Activated naive CD8-positive, alpha-beta T cell treated with anti-CD3 and anti-CD28 coated beads, Interleukin-2, amount 10 ng/mL, durations not matched to agents 7 days and 5 days (primary cell): ENCODE measurements at regions not wholly inside any gene's neighbourhood (a gene's known extent, or its start where the extent isn't known, plus 50 kb on each side); places are given as distances from the start of the nearest gene placed in this dataset.

Experiments used
- ATAC-seq: fragments of 150-1000 bp; cut with Tn5 transposase; one replicate; pipeline ENCODE4 v1.10.0; 2021; ENCODE audit warnings: low read depth, moderate library complexity
- POLR2A ChIA-PET: fragments of 350-600 bp; sonication (Branson Sonifier 250); formaldehyde crosslinking; loops from one replicate; lab custom pipeline; 2021; ENCODE audit warnings: antibody characterized with exemption; lab: Charles Lee
- DNase-seq: peaks from one replicate; pipeline ENCODE4 v3.0.0; 2021
- H3K27ac Mint-ChIP-seq: one replicate; pipeline ENCODE4 v1.8.0; 2022; ENCODE audit warnings: mild to moderate bottlenecking, mixed read lengths
- H3K27me3 Mint-ChIP-seq: one replicate; pipeline ENCODE4 v1.8.0; 2022; ENCODE audit warnings: mild to moderate bottlenecking, moderate library complexity, mixed read lengths
- H3K36me3 Mint-ChIP-seq: one replicate; pipeline ENCODE4 v1.8.0; 2021; ENCODE audit warnings: mild to moderate bottlenecking, mixed read lengths
- H3K4me1 Mint-ChIP-seq: one replicate; pipeline ENCODE4 v1.8.0; 2021; ENCODE audit warnings: mixed read lengths
- H3K4me3 Mint-ChIP-seq: one replicate; pipeline ENCODE4 v1.8.0; 2022; ENCODE audit warnings: mild to moderate bottlenecking, moderate library complexity, mixed read lengths
- H3K9me3 Mint-ChIP-seq: one replicate; pipeline ENCODE4 v1.8.0; 2021; ENCODE audit warnings: mixed read lengths

DNA sequence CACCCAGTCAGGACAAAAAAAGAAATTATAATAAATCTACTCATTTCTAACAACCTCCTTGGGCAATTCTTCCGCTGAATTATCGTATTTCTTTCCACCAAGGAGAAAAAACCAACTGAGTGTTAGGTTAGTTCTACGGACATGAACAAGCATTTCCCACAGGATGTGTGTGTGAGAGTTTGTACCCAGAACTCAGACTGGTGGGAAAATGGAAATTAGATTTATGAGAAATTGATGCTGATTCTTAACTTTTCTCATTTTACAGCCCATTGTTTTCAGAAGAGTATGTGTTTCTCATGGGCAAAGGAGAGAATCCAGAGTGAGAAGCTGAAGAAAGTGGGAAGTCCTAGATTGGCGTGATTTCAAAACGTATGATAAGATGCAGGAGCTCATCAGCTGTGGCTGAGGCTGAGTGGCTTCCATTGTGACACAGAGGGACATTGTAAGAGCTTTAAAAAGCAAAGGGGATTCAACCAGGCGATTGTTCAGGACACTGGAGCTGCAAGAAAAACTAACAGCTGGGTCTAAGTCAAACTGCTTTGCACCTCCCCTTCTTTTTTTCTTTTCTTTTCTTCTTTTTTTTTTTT lies 184.7 kb upstream of the ARGLU1 start:
- H3K27ac Mint-ChIP-seq: no peak overlapping the region
- no peak overlapping the region for H3K4me3 Mint-ChIP-seq
- ATAC-seq (no peak), DNase-seq (no peak)
- H3K36me3 Mint-ChIP-seq: no peaks in the 10 kb centered on the region
- peaks cover 6% of the 10 kb centered on the region for H3K27me3 Mint-ChIP-seq
- no peaks in the 10 kb centered on the region for H3K4me1 Mint-ChIP-seq
- no peaks in the 10 kb centered on the region for H3K9me3 Mint-ChIP-seq
- POLR2A ChIA-PET: no interaction called here

DNA sequence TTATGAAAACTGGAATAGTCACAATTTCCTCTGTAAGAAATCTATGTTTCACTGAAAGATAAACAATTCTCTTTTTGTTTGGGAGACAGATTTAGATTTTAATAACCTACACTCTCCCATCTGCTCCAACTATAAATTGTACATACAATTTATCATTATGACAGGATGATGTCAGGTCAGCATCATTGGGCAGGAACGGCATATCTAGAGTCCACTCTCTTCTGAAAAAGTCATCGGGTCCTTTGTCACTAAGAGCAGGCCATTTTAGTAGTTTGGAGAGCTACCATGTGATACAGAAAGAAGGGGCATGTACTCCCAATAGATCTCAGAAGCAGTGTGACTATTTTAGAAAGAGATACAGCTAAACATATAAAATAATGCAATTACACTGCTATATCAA lies 180.8 kb upstream of the ARGLU1 start:
- no peak overlapping the region for H3K27ac Mint-ChIP-seq
- H3K4me1 Mint-ChIP-seq: no peaks in the 10 kb centered on the region
- H3K4me3 Mint-ChIP-seq: no peak overlapping the region
- no peaks in the 10 kb centered on the region for H3K9me3 Mint-ChIP-seq
- ATAC-seq: no peak
- H3K36me3 Mint-ChIP-seq: no peaks in the 10 kb centered on the region
- peaks cover 8% of the 10 kb centered on the region for H3K27me3 Mint-ChIP-seq
- no peak for DNase-seq
- POLR2A ChIA-PET: no interaction called here

DNA sequence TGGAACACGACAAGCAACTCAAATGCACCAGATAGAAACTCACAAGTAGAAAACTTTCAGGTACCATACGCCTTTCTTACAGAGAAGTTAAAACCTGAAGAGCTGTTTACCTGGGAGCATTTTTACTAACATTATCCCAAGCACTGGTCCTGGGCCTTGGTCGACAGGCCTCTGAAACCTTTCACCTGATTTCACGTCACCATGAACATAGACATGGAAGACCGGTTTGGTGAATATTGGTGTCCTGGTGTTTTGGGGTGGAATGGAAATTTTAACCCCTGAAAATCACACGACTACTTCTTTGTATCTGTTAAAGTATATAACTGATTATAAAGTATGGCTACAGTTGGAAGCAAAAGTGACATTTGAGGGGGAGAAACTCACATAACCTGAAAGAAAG lies 176.6 kb upstream of the ARGLU1 start:
- no peaks in the 10 kb centered on the region for H3K4me1 Mint-ChIP-seq
- DNase-seq: no peak
- no peak for ATAC-seq
- POLR2A ChIA-PET: no interaction called here
- no peaks in the 10 kb centered on the region for H3K9me3 Mint-ChIP-seq
- peaks cover 2% of the 10 kb centered on the region for H3K27me3 Mint-ChIP-seq
- no peak overlapping the region for H3K4me3 Mint-ChIP-seq
- H3K36me3 Mint-ChIP-seq: no peaks in the 10 kb centered on the region
- no peak overlapping the region for H3K27ac Mint-ChIP-seq

DNA sequence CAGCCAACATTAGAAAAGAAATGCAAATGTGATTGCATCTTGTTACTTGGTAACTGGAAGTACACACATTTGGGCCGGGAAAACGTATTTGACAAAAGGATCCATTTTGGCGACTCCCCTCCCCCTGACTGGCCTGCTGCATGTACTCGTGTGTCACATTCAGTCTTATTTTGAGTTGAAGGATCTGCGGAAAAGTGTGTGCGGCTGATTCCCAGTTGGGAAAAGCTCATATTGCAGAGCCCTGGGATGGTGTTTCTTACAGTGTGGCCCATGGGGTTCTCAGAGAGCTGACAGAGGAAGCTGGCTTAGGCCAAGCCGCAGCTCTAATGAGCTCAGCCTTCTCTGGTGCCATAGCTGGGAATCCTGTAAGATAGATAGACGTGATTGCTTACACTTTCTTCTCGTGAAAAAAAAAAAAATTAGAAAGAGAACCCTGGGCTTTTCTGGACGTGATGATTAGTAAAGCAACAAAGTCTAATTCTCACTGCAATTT lies 170.3 kb upstream of the ARGLU1 start:
- ATAC-seq (no peak), DNase-seq (no peak)
- Mint-ChIP-seq H3K27me3 (no peaks in the 10 kb centered on the region), H3K36me3 (no peaks in the 10 kb centered on the region), H3K4me1 (no peaks in the 10 kb centered on the region), H3K27ac (no peak overlapping the region), H3K4me3 (no peak overlapping the region), H3K9me3 (no peaks in the 10 kb centered on the region)
- POLR2A ChIA-PET: no interaction called here

DNA sequence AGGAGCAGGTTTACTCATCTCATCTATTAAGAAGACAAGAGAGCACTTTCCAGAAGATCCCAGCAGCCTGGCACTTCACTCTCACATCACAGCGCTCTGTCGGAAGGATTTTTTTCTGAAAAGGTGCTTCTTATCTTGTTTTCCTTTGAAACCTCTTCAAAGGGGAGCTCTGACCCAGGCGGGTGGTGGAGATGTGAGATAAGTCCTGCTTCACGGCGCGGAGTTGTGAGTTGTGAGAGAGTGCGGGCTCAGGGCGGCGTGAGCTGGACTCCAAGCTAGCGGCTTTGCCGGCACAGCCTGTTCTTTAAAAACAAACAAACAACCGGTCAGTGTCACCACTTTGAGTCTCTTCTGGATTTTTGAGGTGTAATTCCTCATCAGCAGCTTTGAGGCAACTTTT lies 169.0 kb upstream of the ARGLU1 start:
- POLR2A ChIA-PET: no interaction called here
- no peak for ATAC-seq

DNA sequence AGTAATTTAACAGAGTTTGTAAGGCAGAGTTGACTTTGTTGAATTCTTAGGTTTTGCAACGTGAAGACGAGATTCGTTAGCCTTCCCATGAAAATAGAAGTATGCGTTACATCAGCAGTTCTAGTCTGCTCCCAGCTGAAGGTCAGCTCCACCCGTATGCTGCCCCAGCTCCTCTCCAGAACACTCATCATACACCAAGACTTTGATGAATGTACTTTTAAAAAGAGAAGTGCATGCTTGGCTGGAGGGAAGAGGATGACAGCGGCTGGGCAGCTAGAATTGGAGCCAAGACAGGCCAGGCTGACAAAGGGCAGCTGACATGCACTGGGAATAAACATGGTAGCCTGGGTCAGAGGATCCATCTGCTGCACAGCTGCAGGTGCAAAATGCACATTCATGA lies 166.3 kb upstream of the ARGLU1 start:
- Mint-ChIP-seq H3K27ac (no peak overlapping the region), H3K4me1 (no peaks in the 10 kb centered on the region), H3K27me3 (no peaks in the 10 kb centered on the region), H3K36me3 (no peaks in the 10 kb centered on the region), H3K9me3 (no peaks in the 10 kb centered on the region), H3K4me3 (no peak overlapping the region)
- DNase-seq (no peak), ATAC-seq (no peak)
- POLR2A ChIA-PET: no interaction called here

More for the DNA sequence above, 169.0 kb upstream of the ARGLU1 start:
- no peaks in the 10 kb centered on the region for H3K27me3 Mint-ChIP-seq
- H3K36me3 Mint-ChIP-seq: no peaks in the 10 kb centered on the region
- H3K27ac Mint-ChIP-seq: no peak overlapping the region
- no peak for DNase-seq
- H3K4me1 Mint-ChIP-seq: no peaks in the 10 kb centered on the region
- H3K4me3 Mint-ChIP-seq: no peak overlapping the region
- H3K9me3 Mint-ChIP-seq: no peaks in the 10 kb centered on the region

DNA sequence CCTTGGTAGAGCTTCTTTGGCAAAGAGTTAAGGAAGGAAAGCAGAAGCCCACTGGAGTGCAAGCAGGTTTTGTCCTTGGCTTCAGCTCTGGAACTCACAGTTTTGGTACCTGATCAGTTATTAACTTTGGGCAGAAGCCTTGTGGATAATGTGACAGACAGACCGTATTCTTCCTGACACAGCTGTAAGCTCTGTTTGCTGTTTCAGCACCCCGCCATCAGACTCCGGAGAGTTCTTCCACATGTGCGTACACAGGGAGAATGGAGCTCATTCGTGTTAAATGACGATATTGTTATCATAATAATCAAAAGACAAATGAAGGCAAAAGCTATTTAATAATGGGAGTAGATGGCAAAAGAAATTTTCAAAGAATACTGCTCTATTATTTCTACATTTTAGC lies 155.1 kb upstream of the ARGLU1 start:
- no peak for ATAC-seq
- H3K36me3 Mint-ChIP-seq: no peaks in the 10 kb centered on the region
- H3K4me3 Mint-ChIP-seq: no peak overlapping the region
- POLR2A ChIA-PET: no interaction called here
- H3K9me3 Mint-ChIP-seq: peaks cover 2% of the 10 kb centered on the region
- no peaks in the 10 kb centered on the region for H3K4me1 Mint-ChIP-seq
- no peak for DNase-seq
- H3K27me3 Mint-ChIP-seq: peaks cover 2% of the 10 kb centered on the region
- no peak overlapping the region for H3K27ac Mint-ChIP-seq

DNA sequence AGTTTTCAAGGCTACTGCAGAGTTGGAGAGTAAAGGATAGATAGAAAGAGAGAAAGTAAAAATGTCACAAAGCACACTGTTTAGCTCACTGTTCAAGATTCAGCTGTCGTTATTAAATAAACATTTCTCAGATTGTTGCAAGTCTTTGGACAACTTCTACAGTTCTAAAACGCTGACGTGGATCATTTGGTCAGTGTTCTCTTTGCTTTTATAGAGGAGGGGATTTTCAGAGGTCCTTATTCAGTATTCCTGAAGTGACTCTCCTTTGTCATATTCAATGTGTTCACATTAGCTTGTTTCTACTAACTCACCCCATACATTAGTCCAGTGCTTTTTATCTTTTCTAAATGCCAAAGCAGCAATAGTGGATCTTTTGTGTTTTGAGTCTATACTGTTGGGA lies 154.7 kb upstream of the ARGLU1 start:
- ATAC-seq: no peak
- Mint-ChIP-seq H3K27me3 (peaks cover 2% of the 10 kb centered on the region), H3K27ac (no peak overlapping the region), H3K36me3 (no peaks in the 10 kb centered on the region), H3K4me1 (no peaks in the 10 kb centered on the region), H3K4me3 (no peak overlapping the region), H3K9me3 (peaks cover 2% of the 10 kb centered on the region)
- POLR2A ChIA-PET: no interaction called here
- no peak for DNase-seq

DNA sequence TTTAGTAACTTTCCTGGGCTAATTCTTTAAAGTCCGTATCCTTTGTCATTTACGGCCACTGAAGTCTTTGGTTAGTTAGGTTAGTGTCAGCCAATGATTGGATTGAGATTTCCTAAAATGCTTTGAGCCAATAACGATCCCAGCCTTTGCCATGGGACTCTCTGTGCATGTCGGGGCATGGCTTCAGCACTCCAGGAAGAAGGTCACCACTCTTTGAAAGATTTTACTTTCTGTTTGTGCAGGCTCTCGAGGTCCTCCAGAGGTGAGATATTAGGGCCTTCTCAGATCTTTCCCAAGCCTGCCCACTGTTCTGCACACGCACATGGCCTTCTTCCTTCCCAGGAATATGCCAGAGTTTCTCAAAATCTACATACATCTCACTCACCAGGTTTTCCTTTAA lies 153.7 kb upstream of the ARGLU1 start:
- DNase-seq (no peak), ATAC-seq (no peak)
- Mint-ChIP-seq H3K36me3 (no peaks in the 10 kb centered on the region), H3K27ac (no peak overlapping the region), H3K4me3 (no peak overlapping the region), H3K27me3 (peaks cover 2% of the 10 kb centered on the region), H3K4me1 (no peaks in the 10 kb centered on the region), H3K9me3 (peaks cover 2% of the 10 kb centered on the region)
- POLR2A ChIA-PET: no interaction called here

DNA sequence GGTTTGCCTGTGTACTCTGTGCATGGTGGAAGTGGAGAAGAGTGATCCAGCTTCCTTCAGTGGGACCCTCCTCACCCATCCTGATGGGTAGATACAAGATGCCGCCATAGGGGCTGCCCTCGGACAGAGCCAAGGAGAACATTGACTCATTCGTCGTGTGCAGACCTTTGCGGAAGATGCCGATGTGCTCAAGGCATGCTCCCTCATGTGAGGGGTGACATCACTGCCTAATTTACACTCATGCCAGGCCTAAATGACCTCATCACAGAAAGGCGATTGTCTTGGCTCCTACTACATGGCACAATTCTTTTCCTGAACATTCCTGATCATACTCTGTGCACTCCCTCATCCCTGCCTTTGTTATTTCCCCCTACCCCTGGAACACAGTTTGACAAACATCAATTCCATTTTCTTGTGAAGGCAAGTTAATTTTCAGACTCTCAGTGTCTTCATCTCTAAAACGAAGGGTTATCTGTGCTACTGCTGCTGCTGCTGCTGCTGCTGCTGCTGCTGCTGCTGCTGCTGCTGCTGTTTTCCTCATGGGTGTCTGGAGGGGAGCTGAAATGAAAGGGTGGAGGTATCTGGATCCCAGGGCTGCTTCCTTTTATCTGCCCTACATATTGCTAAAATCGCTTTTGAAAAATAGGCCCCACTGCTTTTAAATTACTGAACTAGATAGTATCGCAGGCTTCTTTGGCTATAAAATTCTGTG lies 146.5 kb upstream of the ARGLU1 start:
- no peaks in the 10 kb centered on the region for H3K27me3 Mint-ChIP-seq
- ATAC-seq (no peak), DNase-seq (no peak)
- no peak overlapping the region for H3K27ac Mint-ChIP-seq
- no peak overlapping the region for H3K4me3 Mint-ChIP-seq
- H3K9me3 Mint-ChIP-seq: no peaks in the 10 kb centered on the region
- H3K4me1 Mint-ChIP-seq: no peaks in the 10 kb centered on the region
- no peaks in the 10 kb centered on the region for H3K36me3 Mint-ChIP-seq
- POLR2A ChIA-PET: no interaction called here

DNA sequence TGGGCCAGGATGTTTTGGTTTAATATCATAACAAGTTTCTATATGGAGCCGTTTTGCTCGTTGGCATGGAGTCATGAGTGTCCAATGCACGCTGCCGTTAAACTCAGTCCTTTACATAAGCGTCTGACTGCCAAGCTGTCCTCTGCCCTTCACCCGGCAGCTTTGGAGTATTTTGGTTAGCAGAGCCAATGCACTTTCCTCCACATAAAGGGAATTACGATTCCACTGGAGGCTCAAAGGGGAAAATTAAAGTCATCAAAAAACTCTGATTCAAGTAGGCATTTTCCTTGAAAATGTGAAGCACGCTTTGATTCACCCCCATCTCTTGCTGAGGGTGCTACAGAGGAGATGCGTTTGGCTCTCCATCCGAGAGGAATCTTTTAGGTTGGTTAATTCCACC lies 144.4 kb upstream of the ARGLU1 start:
- Mint-ChIP-seq H3K36me3 (no peaks in the 10 kb centered on the region), H3K27me3 (no peaks in the 10 kb centered on the region), H3K4me1 (no peaks in the 10 kb centered on the region), H3K9me3 (no peaks in the 10 kb centered on the region), H3K27ac (no peak overlapping the region), H3K4me3 (no peak overlapping the region)
- DNase-seq: no peak
- POLR2A ChIA-PET: no interaction called here
- no peak for ATAC-seq

DNA sequence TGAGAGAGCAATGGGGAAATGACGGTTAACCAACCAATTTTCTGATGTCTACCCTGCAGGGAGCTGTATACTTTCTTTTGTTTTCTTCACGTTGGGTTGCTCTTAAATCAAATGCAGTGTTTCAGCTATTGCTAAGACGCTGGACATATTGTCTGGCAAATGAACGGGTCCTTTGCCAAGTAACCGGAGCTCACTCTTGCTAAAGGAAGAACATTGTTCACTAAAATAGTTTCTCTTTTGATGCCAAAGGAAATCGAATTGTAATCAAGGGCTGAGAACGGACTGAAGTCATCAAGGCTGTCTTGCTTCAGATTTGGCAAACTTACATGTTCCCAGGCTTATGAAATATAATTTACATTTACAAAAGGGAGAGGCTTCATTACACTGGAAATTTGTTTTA lies 142.3 kb upstream of the ARGLU1 start:
- ATAC-seq: no peak
- POLR2A ChIA-PET: no interaction called here
- no peak for DNase-seq
- no peaks in the 10 kb centered on the region for H3K9me3 Mint-ChIP-seq
- no peak overlapping the region for H3K4me3 Mint-ChIP-seq
- H3K27ac Mint-ChIP-seq: no peak overlapping the region
- no peaks in the 10 kb centered on the region for H3K36me3 Mint-ChIP-seq
- H3K4me1 Mint-ChIP-seq: no peaks in the 10 kb centered on the region
- no peaks in the 10 kb centered on the region for H3K27me3 Mint-ChIP-seq

DNA sequence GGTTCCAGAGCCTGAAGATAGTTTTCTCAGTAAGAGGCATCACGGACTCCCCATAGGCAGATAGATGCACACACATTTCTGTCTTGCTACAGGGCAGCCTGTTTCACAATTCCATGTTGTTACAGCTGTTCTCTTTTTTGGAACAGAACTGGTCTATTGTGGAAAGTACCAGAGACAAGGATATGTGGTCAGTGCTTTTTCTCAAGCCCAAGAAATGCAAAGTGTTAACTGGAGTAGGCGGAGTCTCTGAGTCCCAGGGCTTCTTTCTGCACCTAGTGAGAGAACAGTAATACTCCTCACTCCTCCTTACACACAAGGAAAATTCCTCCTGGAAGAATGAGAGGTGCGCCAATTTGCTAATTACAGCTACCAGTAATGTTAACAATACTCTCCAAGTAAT lies 141.6 kb upstream of the ARGLU1 start:
- no peaks in the 10 kb centered on the region for H3K36me3 Mint-ChIP-seq
- H3K4me1 Mint-ChIP-seq: no peaks in the 10 kb centered on the region
- no peak overlapping the region for H3K27ac Mint-ChIP-seq
- no peak overlapping the region for H3K4me3 Mint-ChIP-seq
- POLR2A ChIA-PET: no interaction called here
- no peak for ATAC-seq
- DNase-seq: no peak
- no peaks in the 10 kb centered on the region for H3K27me3 Mint-ChIP-seq
- no peaks in the 10 kb centered on the region for H3K9me3 Mint-ChIP-seq

DNA sequence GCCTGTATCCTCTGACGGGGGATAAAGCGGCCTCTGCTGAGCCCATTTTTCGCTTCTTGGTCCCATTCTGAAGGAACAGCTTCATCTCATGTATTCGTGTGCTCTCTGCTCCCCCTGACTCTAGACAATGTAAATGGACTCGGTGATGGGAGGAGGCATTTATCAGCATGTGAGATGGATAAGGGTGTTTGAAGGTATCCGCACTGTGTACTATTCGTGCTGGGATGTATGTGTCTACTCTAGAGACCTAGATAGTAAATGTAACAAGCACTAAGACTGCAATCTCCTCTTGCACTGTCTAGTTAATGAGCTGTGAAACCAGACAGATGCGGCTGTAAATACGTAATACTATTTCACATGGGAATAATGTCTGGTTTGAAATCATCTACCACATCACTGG lies 134.6 kb upstream of the ARGLU1 start:
- ATAC-seq (no peak), DNase-seq (no peak)
- no peaks in the 10 kb centered on the region for H3K9me3 Mint-ChIP-seq
- no peaks in the 10 kb centered on the region for H3K36me3 Mint-ChIP-seq
- no peaks in the 10 kb centered on the region for H3K4me1 Mint-ChIP-seq
- no peak overlapping the region for H3K4me3 Mint-ChIP-seq
- POLR2A ChIA-PET: no interaction called here
- H3K27me3 Mint-ChIP-seq: no peaks in the 10 kb centered on the region
- no peak overlapping the region for H3K27ac Mint-ChIP-seq
